HL-60 (cell line): ENCODE measurements at regions not wholly inside any gene's neighbourhood (a gene's known extent, or its start where the extent isn't known, plus 50 kb on each side); places are given as distances from the start of the nearest gene placed in this dataset.

ENCODE experiments used
- CTCF ChIP-seq: IDR thresholded peaks from one replicate; pipeline ENCODE4 v1.5.1; 2011; ENCODE audit warnings: low read length, control low read depth, inconsistent platforms; ENCODE audit not compliant: insufficient read depth
- GABPA ChIP-seq: IDR thresholded peaks from 2 replicates; pipeline ENCODE4 v1.6.1; 2012; ENCODE audit warnings: low read depth
- POLR2AphosphoS5 ChIP-seq: IDR thresholded peaks from 2 replicates; pipeline ENCODE4 v1.6.1; 2012; ENCODE audit warnings: low read depth
- REST ChIP-seq: IDR thresholded peaks from 2 replicates; pipeline ENCODE4 v1.6.1; 2012; ENCODE audit warnings: low read depth; ENCODE audit not compliant: insufficient replicate concordance

- TF ChIP-seq CTCF (no peak), POLR2AphosphoS5 (no peak), GABPA (no peak), REST (no peak)
Observed at GRCh38 chr3:190728574-190729246, 133.8 kb downstream of the GMNC start.
